ENCODE measurements at regions not wholly inside any gene's neighbourhood (a gene's known extent, or its start where the extent isn't known, plus 50 kb on each side); places are given as distances from the start of the nearest gene placed in this dataset.

GRCh38 chr5:6090838-6091237, 287.5 kb downstream of the MED10 start:
- Histone ChIP-seq H3K4me1 (ENCODE audit: low read depth) (no peaks in the 10 kb centered on the region), H3K9me3 (peaks cover 3% of the 10 kb centered on the region), H3K4me3 (no peak overlapping the region), H3K36me3 (ENCODE audit: low read depth) (no peaks in the 10 kb centered on the region)
- TF ChIP-seq, protein P1, sequence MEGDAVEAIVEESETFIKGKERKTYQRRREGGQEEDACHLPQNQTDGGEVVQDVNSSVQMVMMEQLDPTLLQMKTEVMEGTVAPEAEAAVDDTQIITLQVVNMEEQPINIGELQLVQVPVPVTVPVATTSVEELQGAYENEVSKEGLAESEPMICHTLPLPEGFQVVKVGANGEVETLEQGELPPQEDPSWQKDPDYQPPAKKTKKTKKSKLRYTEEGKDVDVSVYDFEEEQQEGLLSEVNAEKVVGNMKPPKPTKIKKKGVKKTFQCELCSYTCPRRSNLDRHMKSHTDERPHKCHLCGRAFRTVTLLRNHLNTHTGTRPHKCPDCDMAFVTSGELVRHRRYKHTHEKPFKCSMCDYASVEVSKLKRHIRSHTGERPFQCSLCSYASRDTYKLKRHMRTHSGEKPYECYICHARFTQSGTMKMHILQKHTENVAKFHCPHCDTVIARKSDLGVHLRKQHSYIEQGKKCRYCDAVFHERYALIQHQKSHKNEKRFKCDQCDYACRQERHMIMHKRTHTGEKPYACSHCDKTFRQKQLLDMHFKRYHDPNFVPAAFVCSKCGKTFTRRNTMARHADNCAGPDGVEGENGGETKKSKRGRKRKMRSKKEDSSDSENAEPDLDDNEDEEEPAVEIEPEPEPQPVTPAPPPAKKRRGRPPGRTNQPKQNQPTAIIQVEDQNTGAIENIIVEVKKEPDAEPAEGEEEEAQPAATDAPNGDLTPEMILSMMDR (IDR thresholded peaks at IDR 0.05): no peak
- intact Hi-C loops (cut with DNase I, micrococcal nuclease): no loop called here
- DNase-seq: no peak
- no peak for ATAC-seq

DNA sequence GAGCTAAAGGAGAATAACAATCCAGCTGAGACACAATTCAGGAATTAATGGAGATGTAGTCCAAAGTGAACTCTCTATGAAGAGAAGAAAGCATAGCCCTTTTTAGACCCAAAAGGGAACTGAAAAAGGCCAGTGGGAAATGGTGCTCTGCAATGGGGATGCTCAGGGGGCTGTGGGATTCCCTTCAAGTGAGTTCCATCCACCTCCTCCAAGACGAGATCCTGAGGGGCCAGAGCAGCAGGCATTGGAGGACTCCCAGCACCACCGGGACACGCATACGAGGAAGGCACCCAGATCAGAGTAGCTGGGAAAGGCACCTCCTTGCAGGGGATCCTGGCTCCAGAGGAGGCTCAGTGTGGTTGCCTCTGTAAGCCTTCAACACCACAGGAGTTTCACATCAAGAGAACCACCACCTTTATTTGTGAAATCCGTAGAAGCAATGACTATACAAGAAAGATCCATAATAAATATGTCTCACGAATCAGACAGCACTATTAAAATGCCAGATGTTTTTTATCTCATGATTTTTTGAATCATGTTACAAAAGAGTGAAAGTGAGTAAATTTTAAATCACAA, 288.2 kb downstream of the MED10 start:
- peaks cover 3% of the 10 kb centered on the region for H3K9me3 ChIP-seq
- no peaks in the 10 kb centered on the region for H3K4me1 ChIP-seq (ENCODE audit: low read depth)
- TF ChIP-seq, protein P1 (IDR thresholded peaks at IDR 0.05): no peak
- H3K4me3 ChIP-seq: no peak overlapping the region
- intact Hi-C loops (cut with DNase I, micrococcal nuclease): no loop called here
- H3K36me3 ChIP-seq (ENCODE audit: low read depth): no peaks in the 10 kb centered on the region
- ATAC-seq: no peak
- DNase-seq: no peak

GRCh38 chr5:6088706-6089105, 289.6 kb downstream of the MED10 start:
- H3K36me3 ChIP-seq (ENCODE audit: low read depth): no peaks in the 10 kb centered on the region
- TF ChIP-seq, protein P1 (IDR thresholded peaks at IDR 0.05): no peak
- intact Hi-C loops (cut with DNase I, micrococcal nuclease): no loop called here
- no peak overlapping the region for H3K4me3 ChIP-seq
- no peaks in the 10 kb centered on the region for H3K4me1 ChIP-seq (ENCODE audit: low read depth)
- DNase-seq: no peak
- no peak for ATAC-seq
- peaks cover 3% of the 10 kb centered on the region for H3K9me3 ChIP-seq

GRCh38 chr5:6087576-6087975, 290.8 kb downstream of the MED10 start:
- Histone ChIP-seq H3K4me1 (ENCODE audit: low read depth) (no peaks in the 10 kb centered on the region), H3K36me3 (ENCODE audit: low read depth) (no peaks in the 10 kb centered on the region), H3K4me3 (no peak overlapping the region), H3K9me3 (peaks cover 3% of the 10 kb centered on the region)
- DNase-seq (no peak), ATAC-seq (no peak)
- intact Hi-C loops (cut with DNase I, micrococcal nuclease): no loop called here
- TF ChIP-seq, protein P1 (IDR thresholded peaks at IDR 0.05): no peak

DNA sequence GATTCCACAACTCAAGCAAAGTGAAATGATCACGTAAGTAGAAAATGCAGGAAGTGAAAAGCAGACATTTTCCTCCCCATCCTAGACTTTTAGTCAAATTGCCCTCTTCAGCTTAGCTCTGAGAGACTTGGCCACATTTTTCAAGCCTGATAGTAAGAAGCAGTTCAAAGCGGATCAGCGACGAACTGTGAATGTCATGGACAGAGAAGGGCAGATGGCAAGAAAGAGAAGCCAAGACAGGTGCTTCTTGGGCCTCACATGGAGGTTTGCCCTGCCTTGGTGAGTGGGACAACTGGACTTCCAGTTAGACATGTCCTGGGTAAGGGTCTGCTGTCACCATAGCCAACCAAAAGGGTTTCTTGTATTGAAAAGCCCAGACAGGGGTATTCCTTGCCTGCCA, 291.5 kb downstream of the MED10 start:
- Histone ChIP-seq H3K36me3 (ENCODE audit: low read depth) (no peaks in the 10 kb centered on the region), H3K9me3 (peaks cover 3% of the 10 kb centered on the region), H3K4me1 (ENCODE audit: low read depth) (no peaks in the 10 kb centered on the region), H3K4me3 (no peak overlapping the region)
- ATAC-seq: no peak
- no peak for DNase-seq
- TF ChIP-seq, protein P1 (IDR thresholded peaks at IDR 0.05): no peak
- intact Hi-C loops (cut with DNase I, micrococcal nuclease): no loop called here

DNA sequence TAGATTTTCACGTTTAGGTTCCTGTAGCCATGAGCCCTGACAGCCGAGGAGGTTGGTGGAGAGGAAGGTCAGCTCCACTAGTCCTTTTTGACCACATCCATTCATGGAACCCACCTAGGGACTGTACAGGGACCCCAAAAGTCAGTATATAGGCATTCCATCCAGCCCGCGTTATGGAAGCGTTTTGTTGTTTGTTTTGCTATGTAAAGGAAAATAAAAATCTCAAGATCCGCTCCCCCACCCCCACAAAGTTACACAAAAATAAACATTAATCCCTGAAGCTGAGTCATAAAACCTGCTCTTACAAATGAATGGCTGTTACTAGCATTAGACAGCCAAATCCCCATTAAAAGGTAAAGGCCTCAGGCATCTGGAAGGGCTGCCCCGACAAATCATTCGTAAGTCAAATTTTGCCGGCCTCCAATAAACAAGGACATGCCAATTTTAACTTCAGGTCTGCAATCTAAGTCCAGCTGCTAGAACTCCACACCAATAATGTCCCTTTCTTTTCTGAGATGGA, 292.9 kb downstream of the MED10 start:
- DNase-seq (no peak), ATAC-seq (no peak)
- TF ChIP-seq, protein P1 (IDR thresholded peaks at IDR 0.05): no peak
- Histone ChIP-seq H3K4me3 (no peak overlapping the region), H3K36me3 (ENCODE audit: low read depth) (no peaks in the 10 kb centered on the region), H3K9me3 (no peaks in the 10 kb centered on the region), H3K4me1 (ENCODE audit: low read depth) (no peaks in the 10 kb centered on the region)
- intact Hi-C loops (cut with DNase I, micrococcal nuclease): no loop called here

Measured in mucosa of descending colon (tissue), 3 donors.